ENCODE measurements at regions not wholly inside any gene's neighbourhood (a gene's known extent, or its start where the extent isn't known, plus 50 kb on each side); places are given as distances from the start of the nearest gene placed in this dataset.

- TF ChIP-seq POLR2A (IDR thresholded peaks at IDR 0.05) (no peak), CTCF (IDR thresholded peaks at IDR 0.05) (no peak), POLR2AphosphoS5 (IDR thresholded peaks at IDR 0.05) (no peak)
Measured at GRCh38 chr1:228935855-228936727, 200.8 kb downstream of the RHOU start.

Data from prostate gland (tissue), 2 donors.